ENCODE measurements at regions not wholly inside any gene's neighbourhood (a gene's known extent, or its start where the extent isn't known, plus 50 kb on each side); places are given as distances from the start of the nearest gene placed in this dataset.
A peak's percentile ranks its signal among the peaks of the same experiment; 100 is the strongest.

DNA sequence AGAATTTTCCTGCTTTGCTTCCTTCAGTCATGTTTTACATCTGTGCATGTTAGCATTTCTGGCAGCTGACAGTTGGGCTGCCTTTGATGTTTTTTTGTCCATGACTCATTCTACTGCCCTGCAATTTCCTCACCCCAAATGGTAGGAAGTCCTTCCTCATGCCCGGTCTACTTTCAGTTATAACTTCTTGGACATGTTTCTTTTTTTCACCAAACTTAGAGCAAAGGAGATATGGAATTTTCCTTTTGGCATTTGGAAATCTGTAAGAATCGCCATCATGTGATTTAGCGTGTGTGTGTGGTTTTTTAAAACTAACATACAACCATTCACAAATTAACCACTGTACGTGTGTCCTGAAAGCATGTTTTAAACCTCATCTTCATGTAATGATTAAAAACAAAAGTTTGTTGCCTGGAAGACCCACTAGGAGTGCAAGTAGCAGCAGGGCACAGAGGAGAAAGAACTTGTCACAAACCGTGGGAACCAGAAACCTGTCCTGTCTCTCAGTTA lies 430.7 kb upstream of the CFAP20DC start (continued):
- TF ChIP-seq, protein P1, sequence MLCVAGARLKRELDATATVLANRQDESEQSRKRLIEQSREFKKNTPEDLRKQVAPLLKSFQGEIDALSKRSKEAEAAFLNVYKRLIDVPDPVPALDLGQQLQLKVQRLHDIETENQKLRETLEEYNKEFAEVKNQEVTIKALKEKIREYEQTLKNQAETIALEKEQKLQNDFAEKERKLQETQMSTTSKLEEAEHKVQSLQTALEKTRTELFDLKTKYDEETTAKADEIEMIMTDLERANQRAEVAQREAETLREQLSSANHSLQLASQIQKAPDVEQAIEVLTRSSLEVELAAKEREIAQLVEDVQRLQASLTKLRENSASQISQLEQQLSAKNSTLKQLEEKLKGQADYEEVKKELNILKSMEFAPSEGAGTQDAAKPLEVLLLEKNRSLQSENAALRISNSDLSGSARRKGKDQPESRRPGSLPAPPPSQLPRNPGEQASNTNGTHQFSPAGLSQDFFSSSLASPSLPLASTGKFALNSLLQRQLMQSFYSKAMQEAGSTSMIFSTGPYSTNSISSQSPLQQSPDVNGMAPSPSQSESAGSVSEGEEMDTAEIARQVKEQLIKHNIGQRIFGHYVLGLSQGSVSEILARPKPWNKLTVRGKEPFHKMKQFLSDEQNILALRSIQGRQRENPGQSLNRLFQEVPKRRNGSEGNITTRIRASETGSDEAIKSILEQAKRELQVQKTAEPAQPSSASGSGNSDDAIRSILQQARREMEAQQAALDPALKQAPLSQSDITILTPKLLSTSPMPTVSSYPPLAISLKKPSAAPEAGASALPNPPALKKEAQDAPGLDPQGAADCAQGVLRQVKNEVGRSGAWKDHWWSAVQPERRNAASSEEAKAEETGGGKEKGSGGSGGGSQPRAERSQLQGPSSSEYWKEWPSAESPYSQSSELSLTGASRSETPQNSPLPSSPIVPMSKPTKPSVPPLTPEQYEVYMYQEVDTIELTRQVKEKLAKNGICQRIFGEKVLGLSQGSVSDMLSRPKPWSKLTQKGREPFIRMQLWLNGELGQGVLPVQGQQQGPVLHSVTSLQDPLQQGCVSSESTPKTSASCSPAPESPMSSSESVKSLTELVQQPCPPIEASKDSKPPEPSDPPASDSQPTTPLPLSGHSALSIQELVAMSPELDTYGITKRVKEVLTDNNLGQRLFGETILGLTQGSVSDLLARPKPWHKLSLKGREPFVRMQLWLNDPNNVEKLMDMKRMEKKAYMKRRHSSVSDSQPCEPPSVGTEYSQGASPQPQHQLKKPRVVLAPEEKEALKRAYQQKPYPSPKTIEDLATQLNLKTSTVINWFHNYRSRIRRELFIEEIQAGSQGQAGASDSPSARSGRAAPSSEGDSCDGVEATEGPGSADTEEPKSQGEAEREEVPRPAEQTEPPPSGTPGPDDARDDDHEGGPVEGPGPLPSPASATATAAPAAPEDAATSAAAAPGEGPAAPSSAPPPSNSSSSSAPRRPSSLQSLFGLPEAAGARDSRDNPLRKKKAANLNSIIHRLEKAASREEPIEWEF (IDR thresholded peaks at IDR 0.05; ENCODE audit: insufficient replicate concordance, low read depth, low read length), result no peak
- peak; percentile 57 for TF ChIP-seq SMAD1 (IDR thresholded peaks at IDR 0.05; ENCODE audit: low read depth, partially characterized antibody)
- TF ChIP-seq ZNF207 (IDR thresholded peaks at IDR 0.05; ENCODE audit: borderline replicate concordance), result no peak
- TF ChIP-seq, protein P2, sequence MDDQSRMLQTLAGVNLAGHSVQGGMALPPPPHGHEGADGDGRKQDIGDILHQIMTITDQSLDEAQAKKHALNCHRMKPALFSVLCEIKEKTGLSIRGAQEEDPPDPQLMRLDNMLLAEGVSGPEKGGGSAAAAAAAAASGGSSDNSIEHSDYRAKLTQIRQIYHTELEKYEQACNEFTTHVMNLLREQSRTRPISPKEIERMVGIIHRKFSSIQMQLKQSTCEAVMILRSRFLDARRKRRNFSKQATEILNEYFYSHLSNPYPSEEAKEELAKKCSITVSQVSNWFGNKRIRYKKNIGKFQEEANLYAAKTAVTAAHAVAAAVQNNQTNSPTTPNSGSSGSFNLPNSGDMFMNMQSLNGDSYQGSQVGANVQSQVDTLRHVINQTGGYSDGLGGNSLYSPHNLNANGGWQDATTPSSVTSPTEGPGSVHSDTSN (IDR thresholded peaks at IDR 0.05; ENCODE audit: insufficient replicate concordance, low read depth, low read length), result no peak
- no peak for TF ChIP-seq SMAD5 (IDR thresholded peaks at IDR 0.05; ENCODE audit: low read depth)
- no peak for TF ChIP-seq SUPT20H (IDR thresholded peaks at IDR 0.05; ENCODE audit: borderline replicate concordance, control insufficient read depth, low read depth, low read length)
- no peak for TF ChIP-seq SUZ12 (IDR thresholded peaks at IDR 0.05; ENCODE audit: unreplicated experiment)
- no peak for TF ChIP-seq NFXL1 (IDR thresholded peaks at IDR 0.05; ENCODE audit: borderline replicate concordance)
- TF ChIP-seq KDM1A (IDR thresholded peaks at IDR 0.05; ENCODE audit: borderline replicate concordance), result no peak
- TF ChIP-seq TARDBP (IDR thresholded peaks at IDR 0.05; ENCODE audit: borderline replicate concordance), result no peak
- no peak for TF ChIP-seq SPI1 (IDR thresholded peaks at IDR 0.05; ENCODE audit: borderline replicate concordance, insufficient read depth, low read depth, low read length)
- TF ChIP-seq SRF (IDR thresholded peaks at IDR 0.05; ENCODE audit: low read depth in 2 of 2, low read length in 2 of 2), result no peak
- 0 out of 2 replicates have a peak, but pooled peaks have one; percentile 48 for TF ChIP-seq FOXM1 (IDR thresholded peaks at IDR 0.05; ENCODE audit: low read depth, low read length)
- no peak for TF ChIP-seq TCF3 (IDR thresholded peaks at IDR 0.05; ENCODE audit: borderline replicate concordance, insufficient read depth, low read depth, low read length)
- TF ChIP-seq EGR1 (IDR thresholded peaks at IDR 0.05; ENCODE audit: borderline replicate concordance in 1 of 2, low read depth in 2 of 2, low read length in 2 of 2), result 0 out of 3 replicates have a peak, but pooled peaks of 1 of the 2 experiments have one; percentile 7
- no peak for TF ChIP-seq RELA (IDR thresholded peaks at IDR 0.05; ENCODE audit: borderline replicate concordance, partially characterized antibody)
- TF ChIP-seq, protein P3, sequence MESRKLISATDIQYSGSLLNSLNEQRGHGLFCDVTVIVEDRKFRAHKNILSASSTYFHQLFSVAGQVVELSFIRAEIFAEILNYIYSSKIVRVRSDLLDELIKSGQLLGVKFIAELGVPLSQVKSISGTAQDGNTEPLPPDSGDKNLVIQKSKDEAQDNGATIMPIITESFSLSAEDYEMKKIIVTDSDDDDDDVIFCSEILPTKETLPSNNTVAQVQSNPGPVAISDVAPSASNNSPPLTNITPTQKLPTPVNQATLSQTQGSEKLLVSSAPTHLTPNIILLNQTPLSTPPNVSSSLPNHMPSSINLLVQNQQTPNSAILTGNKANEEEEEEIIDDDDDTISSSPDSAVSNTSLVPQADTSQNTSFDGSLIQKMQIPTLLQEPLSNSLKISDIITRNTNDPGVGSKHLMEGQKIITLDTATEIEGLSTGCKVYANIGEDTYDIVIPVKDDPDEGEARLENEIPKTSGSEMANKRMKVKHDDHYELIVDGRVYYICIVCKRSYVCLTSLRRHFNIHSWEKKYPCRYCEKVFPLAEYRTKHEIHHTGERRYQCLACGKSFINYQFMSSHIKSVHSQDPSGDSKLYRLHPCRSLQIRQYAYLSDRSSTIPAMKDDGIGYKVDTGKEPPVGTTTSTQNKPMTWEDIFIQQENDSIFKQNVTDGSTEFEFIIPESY (IDR thresholded peaks at IDR 0.05), result no peak
- TF ChIP-seq POU2F2 (IDR thresholded peaks at IDR 0.05; ENCODE audit: borderline replicate concordance, low read depth, low read length), result no peak; the same call in 2 of the 3 replicates
